Testis (tissue), 2 donors: ENCODE measurements at regions not wholly inside any gene's neighbourhood (a gene's known extent, or its start where the extent isn't known, plus 50 kb on each side); places are given as distances from the start of the nearest gene placed in this dataset.

ENCODE experiments used
- CTCF ChIP-seq, 3 experiments: fragments of 450-650 bp in 2 of 3; fragments of 200-600 bp in 1 of 3; sonication (generic) in 1 of 3; IDR thresholded peaks; one replicate each; pipeline ENCODE4 v1.5.1; 2016 to 2019; ENCODE audit warnings: antibody characterized with exemption in 3 of 3, mild to moderate bottlenecking in 2 of 3, moderate library complexity in 1 of 3
- POLR2A ChIP-seq: fragments of 450-650 bp; IDR thresholded peaks from one replicate; pipeline ENCODE4 v1.6.1; 2017; ENCODE audit warnings: antibody characterized with exemption, mild to moderate bottlenecking, moderate library complexity

DNA sequence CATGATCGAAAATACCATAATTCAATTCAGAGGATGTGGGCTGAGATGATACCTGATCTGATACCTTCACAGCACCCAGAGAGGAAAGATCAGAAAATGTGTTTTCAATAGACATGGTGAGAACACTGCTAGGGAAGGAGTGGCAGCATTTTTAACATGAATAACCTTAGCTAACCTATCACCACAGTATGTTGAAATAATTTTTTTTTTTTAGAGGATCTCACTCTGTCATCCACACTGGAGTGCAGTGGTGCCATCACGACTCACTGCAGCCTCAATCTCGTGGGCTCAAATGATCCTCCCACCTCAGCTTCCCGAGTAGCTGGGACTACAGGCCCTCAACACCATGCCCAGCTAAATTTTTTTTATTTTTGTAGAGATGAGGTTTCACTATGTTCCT is 90.5 kb upstream of the RAPGEF2 start:
- TF ChIP-seq CTCF (IDR thresholded peaks at IDR 0.05), result no peak
- TF ChIP-seq POLR2A, result no peak
